Stimulated activated CD8-positive, alpha-beta memory T cell treated with anti-CD3 and anti-CD28 coated beads, Interleukin-2, amount 100 ng/mL, for 1 hour (primary cell): ENCODE measurements at regions not wholly inside any gene's neighbourhood (a gene's known extent, or its start where the extent isn't known, plus 50 kb on each side); places are given as distances from the start of the nearest gene placed in this dataset.
"Not testable (repeated sequence)": the region's sequence is repeated elsewhere in the genome, so short reads cannot be mapped to it uniquely, and the experiment has no call there.

Experiments used
- DNase-seq, 2 donors: peaks; one replicate each; pipeline ENCODE4 v3.0.0-alpha.2; 2020; ENCODE audit warnings: low read depth in 2 of 2

DNA sequence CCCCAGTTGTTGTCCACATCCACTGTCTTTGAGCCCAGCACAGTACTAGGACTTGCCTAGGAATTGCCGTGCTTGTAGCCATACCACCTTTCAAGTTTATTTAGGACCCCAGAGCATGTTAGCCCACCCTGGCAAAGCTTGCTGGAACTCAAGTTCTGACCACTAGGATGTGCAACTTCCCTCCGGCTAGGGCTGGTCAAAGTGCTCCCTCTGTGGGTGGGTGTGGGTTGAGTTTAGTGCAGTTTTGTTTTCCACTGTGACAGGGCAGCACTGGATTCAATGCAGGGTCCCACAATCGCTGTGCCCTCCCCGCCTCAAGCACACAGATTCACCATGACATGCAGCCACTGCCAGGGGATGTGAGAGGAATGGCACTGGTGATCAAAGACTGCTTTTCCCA lies 96.0 kb downstream of the RASGEF1B start:
- DNase-seq, result no peak

DNA sequence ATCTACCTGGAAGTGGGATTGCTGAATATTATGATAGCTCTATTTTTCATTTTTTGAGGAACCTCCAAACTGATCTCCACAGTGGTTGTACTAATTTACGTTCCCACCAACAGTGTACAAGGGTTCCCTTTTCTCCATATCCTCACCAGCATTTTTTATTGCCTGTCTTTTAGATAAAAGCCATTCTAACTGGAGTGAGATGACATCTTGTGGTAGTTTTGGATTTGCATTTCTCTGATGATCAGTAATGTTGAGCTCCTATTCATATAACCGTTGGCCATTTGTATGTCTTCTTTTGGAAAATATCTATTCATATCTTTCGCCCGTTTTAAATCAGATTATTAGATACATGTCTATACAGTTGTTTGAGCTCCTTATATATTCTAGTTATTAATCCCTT lies 101.8 kb downstream of the RASGEF1B start:
- DNase-seq, result no peak

DNA sequence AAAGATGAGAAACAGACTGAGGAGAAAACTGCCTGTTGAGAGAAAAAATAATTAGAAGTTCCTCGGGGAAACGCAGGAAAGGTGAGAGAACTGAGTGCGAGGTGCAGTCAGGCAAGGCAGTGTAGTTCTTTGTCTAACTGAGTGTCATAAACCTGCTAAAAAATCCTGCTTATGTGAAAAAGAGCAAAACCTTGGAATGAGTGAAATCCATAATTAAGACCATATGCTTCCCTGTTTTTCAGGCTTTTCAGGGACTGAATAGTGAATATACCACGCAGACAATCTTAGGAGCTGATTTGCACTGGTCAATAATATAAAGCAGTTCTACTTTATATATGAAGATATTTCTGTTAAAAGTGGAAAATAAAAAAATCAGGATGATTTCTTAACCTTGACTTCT lies 104.9 kb downstream of the RASGEF1B start:
- no peak for DNase-seq

DNA sequence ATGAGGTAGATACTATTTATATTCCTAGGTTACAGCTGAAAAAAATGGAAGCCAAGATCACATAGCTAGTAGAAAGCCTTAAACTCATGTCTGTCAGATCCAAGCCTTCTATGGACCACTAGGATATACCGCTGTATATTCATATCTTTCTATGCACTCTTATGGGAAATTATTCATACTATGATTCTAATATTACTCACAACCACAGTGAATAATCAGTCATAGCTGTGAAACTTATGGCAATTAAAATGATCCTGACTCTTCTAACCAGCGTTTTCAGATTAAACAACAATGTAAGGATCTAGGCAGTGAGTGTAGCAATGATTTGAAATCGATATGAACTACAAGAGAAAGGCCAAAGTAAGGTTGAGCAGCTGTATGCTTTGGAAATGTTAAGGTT lies 111.0 kb downstream of the RASGEF1B start:
- DNase-seq, result no peak

DNA sequence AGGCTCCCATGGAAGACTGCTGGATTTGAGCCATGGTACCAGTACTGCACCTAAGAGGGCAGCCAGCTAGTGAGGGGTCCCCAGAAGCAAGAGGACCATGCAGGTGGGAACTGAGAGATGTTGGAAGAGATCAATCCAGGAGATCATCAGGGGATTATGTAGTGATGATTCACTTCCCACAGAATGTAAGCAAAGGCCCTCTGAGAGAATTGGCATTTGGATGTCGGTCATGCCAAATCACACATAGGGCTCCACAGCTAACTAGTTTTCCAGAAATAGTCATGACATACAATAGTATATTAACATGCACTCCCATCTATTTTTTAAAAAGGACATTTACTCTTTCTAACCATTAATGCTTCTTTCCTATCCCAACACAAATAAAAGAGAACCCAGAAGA lies 112.5 kb downstream of the RASGEF1B start:
- no peak for DNase-seq

DNA sequence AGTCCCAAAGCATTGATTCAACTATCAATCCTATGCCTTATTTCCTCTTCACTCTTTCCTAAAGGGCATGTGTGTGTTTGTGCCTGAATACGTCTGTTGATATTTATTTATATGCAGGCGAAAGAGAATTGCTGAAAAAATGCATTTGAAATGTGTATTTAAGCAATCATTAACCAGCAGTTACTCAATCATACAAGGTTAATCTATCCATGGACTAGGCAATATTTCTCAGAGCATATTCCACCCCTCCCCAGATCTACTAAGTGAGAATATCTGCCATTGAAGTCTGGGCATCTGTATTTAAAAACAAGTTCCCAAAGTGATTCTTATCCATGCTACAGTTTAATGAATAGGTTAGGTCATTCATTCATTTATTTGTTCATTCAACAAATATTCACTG lies 113.6 kb downstream of the RASGEF1B start:
- no peak for DNase-seq

DNA sequence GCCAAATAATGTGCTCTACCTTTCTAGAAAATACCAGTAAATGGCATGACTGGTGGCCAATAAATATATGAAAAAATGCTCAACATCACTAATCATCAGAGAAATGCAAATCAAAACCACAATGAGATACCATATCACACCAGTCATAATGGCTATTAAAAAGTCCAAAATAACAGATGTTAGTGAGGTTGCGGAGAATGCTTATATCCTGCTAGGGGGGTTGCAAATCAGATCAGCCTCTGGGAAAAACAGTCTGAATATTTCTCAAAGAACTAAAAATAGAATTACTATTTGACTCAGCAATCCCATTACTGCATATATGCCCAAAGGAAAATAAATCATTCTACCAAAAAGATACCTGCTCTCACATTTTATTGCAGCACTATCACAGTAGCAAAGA lies 115.1 kb downstream of the RASGEF1B start:
- DNase-seq, result no peak

DNA sequence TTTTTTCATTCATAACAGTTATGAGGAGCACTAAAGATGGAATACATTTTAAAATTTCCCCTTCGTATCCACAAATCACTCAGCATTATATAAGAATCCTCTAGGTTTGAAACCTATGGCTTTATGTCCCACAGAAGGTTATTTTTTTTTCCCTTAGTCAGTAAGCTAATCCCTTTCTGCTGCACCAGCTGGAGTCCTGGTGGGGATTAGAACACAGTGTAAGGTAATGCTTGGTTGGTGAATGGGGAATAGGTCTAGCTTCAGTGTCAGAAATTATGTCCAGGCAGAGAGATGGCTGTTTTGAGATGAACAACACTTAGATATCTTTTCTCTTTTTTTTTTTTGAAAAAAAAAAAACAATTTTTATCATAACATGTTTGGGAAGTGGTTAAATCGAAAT lies 116.6 kb downstream of the RASGEF1B start:
- no peak for DNase-seq

DNA sequence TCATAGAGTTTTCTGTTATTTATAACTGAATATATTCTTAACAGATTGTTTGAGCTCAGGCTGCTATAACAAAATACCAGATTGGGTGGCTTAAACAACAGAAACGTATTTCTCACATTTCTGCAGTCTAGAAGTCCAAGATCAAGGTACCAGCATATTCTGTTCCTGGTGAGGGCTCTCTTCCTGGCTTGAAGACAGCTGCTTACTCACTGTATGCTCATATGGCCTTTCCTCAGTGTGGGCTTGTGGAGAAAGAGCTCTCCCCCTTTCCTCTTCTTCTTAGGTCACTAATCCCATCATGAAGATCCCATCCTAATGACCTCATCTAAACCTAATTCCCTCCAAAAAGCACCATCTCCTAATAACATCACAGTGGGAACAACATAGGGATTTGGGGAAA lies 117.8 kb downstream of the RASGEF1B start:
- no peak for DNase-seq

DNA sequence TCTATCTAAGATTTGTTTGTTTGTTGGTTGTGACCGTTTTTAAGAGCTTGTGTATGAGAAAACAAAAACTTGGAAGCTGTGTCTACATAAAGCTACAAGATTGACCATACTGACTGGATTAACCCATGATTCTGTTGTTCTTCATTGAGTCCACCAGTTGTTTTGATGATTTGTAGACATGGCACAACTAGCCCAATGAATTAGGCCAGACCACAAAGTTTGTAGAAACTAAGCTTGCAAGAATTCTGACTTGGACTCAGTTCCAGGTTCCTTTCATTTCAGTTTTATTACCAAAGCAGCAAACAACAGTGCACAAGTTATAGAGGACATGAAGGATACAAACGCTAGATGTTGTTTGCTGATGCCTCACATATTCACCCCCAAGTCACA lies 119.3 kb downstream of the RASGEF1B start:
- no peak for DNase-seq

DNA sequence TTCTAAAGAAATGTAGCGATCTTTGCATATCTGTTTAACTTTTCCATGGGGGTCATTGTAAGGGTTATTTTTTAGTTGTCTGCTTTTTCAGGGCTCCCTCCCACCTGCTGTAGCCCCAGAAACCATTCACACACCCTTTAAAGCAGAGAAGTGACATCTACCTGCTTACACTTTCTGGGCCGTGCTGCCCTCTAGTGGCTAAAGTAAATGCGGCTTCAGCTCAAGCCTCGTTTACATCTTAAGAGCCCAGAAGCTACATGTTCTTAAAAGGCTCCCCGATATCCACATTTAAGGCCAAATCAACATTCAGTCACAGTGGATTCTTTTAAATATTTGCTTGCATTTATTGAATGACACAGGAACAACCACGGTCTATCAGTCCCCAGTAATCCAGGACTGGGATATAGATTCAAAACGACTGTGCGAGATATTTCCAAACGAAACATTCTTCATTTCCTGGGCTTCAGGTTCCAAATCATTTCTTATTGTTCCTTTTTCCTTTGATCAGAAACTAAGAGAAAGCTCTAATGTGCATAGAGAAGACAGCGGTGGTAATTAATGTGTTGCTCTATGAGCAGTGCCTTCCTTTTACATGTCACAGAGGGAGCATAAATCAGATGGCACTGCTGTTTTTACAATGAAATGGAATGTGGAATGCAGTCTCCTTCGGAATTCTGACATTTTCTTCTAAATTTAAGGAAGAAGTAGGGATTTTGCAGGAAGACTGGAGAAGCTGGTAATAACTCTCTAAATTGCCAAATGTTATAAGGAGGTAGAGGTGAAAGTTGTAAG lies 119.9 kb downstream of the RASGEF1B start:
- DNase-seq, result peak; percentile 20 to 53

DNA sequence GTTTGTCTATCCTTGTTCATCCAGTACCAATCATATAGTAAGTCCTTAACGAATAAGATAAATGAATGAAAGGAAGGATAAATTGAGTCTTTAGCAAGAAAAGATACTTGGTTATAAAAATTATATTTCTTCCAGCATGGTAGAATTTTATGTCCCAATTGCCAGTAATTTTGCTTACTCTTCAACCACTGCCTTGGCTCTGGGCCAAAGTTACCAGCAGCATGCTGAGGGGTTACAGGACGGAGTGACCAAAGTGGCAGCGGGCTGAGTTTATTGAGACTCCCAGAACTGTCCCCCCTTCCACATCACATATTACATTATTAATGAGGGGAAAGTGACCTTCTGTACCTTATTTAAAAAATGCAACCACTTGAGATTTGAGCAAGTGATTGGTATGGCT lies 121.7 kb downstream of the RASGEF1B start:
- DNase-seq, result no peak

DNA sequence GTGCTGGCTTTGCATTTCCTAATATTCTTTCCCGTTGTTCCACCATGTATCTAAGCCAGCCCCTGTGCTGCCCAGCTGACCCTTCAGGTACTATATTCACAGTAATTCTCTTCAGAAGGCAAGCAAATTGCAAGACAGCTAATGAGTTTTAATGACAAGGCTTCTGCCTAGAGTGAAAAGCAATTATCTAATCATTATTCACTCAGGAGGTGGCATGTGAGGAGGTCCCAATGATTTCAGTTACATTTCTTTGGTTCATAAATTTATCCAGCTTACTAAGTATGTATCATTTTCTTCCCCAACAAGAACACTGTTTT lies 123.0 kb downstream of the RASGEF1B start:
- no peak for DNase-seq

DNA sequence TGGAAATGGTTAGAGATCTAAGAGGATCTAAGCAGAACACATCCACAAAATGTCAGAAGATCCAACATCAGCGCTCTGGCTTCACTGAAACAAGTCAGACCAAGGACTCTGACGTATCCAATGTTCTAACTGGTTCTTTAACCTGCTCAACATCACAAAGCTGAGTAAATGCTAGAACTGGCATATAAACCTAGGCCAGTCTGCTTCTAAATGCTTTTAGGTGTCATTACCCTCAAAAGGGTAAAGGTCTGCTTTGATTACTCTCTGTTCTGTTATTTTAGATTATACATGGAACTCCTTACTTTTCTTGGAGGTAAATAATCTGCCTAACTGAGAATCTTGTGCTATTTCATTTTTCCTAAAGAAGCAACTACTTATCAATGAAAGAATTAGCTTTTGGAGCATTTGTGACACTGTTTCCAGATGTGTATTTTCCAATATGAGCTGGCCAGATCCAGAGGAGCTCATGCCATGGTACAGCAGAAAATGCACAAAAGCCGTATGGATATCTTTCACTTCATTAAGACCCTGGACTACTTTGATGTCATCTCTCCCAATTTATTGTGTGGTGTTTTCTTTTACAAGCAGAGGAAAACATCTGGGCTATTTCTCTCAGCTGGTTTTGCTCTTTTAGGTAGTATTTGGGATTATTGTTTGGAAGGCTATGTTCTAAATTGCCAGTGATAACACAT lies 123.5 kb downstream of the RASGEF1B start:
- DNase-seq, result no peak

DNA sequence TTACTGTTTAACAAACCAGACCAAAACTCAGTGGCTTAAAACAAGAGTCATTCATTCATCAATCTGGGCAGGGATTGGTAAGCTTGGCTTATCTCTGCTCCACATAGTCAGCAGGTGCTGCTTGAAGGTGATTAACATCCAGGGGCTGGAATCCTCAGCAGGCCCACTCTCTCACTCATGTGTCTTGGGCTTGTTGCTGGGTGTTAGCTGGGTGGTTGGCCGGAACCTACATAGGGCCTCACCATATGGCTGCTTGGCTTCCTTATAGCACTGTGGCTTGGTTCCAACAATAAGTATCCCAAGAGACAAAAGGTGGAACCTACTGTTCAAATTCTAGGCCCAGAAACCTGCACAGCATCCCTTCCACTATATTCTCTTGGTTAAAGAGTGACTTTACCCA lies 125.0 kb downstream of the RASGEF1B start:
- DNase-seq, result no peak

DNA sequence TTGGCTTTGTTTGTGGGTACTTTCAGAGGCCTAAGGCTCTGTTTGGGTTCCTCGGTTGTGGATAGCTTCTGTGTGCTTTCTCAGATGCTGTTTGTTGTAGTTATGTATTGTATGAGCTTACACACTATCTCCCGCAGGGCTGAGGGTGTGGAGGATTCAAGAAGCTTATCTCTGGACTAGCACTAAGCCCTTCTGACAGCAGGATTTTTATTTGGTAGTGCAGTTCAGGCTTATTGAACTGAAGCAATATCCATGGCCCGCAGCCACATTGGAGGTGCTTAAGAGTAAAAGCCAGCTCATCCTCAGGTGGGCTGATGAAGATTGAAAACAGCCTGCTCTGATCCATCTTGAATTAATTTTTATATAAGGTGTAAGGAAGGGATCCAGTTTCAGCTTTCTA lies 128.2 kb downstream of the RASGEF1B start:
- no peak for DNase-seq

DNA sequence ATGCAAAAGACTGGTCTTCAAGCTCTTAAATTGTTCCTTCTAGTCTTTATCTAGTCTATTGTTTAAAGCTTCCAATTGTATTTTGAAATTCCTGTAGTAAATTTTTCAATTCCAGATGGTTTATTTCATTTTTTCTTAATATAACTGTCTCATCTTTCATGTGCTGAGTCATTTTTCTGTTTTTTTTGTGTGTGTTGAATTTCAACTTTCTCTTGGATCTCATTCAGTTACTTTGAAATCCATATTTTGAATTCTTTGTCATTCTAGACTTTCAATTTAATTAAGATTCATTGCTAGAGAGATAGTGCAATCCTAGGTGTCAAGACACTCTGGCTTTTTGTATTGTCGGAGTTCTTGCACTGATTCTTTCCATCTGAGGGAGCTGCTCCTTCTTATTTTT lies 128.0 kb upstream of the PRKG2 start:
- DNase-seq, result no peak

DNA sequence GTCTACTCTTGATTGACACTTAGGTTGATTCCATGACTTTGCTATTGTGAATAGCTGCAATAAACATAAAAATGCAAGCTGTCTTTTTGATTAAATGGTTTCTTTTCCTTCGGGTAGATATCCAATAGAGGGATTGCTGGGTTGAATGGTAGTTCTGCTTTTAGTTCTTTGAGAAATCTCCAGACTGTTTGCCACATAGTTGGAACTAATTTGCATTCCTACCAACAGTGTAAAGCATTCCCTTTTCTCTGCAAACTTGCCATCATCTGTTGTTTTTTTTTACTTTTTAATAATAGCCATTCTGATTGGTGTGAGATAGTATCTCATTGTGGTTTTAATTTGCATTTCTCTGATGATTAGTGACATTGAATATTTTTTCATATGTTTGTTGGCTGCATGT lies 122.2 kb upstream of the PRKG2 start:
- DNase-seq, result no peak

DNA sequence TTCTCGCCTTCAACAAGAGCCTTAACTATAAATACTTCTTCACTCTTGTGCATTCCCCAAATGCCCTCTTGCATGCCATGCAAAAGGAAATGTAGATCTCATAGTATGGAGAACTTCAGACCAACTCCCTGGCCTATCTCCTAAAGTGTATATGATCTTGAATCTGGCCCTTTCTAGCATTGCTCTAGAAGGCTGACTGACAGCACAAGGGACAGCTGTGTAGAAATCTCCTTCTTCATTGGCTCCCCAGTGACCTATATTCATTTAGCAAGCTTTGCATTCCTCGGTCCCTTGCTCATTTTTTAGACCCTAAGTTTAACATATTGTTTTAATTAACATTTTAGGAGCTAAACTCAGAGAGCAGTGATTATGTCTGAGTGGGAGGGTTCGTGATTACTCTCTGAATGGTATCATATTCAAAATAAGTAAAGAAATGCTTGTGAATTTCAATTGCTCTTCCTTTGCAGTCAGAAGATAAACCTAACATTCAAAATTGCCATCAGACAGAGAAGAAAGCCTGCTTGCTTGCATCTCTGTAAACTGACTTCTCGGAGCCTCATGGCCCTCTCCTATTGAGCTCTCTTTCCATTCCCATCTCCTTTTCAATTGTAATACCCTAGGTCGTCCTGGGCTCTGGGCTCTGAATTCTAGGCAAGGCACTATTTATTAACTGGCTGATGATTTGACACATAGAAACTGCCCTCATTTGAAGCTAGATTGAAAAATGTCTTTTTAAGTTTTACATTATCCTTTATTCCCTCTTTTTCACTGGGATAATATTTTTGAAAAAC lies 120.3 kb upstream of the PRKG2 start:
- no peak for DNase-seq

DNA sequence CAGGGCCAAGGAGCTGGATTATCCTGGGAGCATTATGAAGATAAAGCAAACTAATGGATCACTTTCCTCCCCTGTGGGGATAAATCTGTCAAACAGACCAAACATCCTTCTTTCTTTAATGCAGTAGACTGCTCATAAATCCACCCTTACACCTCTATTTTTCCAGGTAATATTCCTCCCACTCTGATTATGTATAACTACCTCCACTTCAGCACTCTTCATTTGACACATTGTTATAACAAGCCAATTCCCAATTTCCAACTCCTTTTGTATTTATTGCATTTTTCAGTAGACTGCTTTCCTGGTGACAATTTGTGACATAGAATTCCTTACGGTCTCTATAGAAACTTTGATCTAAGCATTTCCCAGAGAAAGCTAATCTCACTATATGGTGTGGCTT lies 115.0 kb upstream of the PRKG2 start:
- DNase-seq, result no peak

DNA sequence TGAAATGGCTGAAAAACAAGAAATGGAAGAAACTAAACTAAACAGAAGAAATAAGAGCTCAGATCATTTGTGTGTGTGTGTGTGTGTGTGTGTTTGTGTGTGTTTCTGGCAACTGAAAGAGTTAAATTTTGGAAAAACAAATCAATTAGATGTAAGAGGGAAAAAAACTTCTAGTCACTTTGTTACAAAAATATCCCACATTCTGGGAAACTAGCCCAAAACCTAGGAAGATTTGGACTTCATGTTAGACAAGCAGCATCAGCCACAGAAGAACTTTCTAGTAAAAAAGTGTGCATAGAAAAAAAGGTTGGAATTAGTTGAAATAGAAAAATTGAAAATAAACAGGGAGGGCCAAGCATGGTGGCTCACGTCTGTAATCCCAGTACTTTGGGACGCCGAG lies 111.6 kb upstream of the PRKG2 start:
- no peak for DNase-seq

DNA sequence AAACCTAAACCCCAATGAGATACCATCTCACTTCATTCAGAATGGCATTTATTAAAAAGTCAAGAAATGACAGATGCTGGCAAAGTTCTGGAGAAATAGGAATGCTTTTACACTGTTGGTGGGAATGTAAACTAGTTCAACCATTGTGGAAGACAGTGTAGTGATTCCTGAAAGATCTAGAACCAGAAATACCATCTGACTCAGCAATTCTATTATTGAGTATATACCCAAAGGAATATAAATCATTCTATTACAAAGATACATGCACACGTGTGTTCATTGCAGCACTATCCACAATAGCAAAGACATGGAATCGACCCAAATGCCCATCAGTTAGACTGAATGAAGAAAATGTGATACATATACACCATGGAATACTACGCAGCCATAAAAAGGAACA lies 109.6 kb upstream of the PRKG2 start:
- not testable (repeated sequence) for DNase-seq

DNA sequence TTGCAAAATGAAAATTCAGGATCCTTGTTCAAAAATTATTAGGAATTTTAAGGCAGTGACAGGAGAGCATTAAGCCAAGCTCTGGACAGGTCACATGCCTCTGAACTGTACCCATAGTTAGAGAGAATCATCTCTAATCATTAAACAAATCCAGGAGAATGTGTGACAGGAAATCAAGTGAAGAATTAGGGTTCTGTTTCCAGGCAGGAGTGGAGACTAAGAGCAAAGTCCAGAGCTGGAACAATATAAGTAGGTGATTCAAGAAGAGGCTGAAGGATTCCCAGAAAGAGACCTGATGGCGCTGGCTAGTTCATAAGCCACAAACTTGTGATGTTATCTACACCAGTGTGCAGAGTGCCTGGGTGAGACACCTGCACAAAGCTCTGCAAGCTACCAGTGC lies 104.6 kb upstream of the PRKG2 start:
- DNase-seq, result no peak
